Activated T-helper 2 cell treated with anti-CD3 and anti-CD28 coated beads, Interferon-gamma antibody, Interleukin-2, Interleukin-4, amounts not matched to agents 10 μg/mL and 5 μg/mL and 100 μg/mL, durations not matched to agents 14 hours and 24 hours and 36 hours (primary cell): ENCODE measurements at regions not wholly inside any gene's neighbourhood (a gene's known extent, or its start where the extent isn't known, plus 50 kb on each side); places are given as distances from the start of the nearest gene placed in this dataset.

ENCODE experiments used
- DNase-seq: peaks from one replicate; pipeline ENCODE4 v3.0.0; 2021; ENCODE audit warnings: low spot score
- H3K27ac Mint-ChIP-seq: one replicate; pipeline ENCODE4 v1.8.0; 2021; ENCODE audit warnings: mixed read lengths
- H3K27me3 Mint-ChIP-seq: one replicate; pipeline ENCODE4 v1.8.0; 2021; ENCODE audit warnings: low read depth, mixed read lengths
- H3K36me3 Mint-ChIP-seq: one replicate; pipeline ENCODE4 v1.8.0; 2021; ENCODE audit warnings: low read depth, mixed read lengths
- H3K4me1 Mint-ChIP-seq: one replicate; pipeline ENCODE4 v1.8.0; 2021; ENCODE audit warnings: low read depth, mixed read lengths
- H3K4me3 Mint-ChIP-seq: one replicate; pipeline ENCODE4 v1.8.0; 2021; ENCODE audit warnings: low read depth, mild to moderate bottlenecking, moderate library complexity, mixed read lengths
- H3K9me3 Mint-ChIP-seq: one replicate; pipeline ENCODE4 v1.8.0; 2021; ENCODE audit warnings: mixed read lengths
- intact Hi-C: fragments of 100-400 bp; cut with micrococcal nuclease; formaldehyde crosslinking; loops from one replicate; pipeline ENCODE4 v1.15.1; 2023

- H3K27ac Mint-ChIP-seq: no peak overlapping the region
- no peaks in the 10 kb centered on the region for H3K9me3 Mint-ChIP-seq
- H3K4me1 Mint-ChIP-seq: peaks cover 7% of the 10 kb centered on the region
- H3K27me3 Mint-ChIP-seq: no peaks in the 10 kb centered on the region
- no peaks in the 10 kb centered on the region for H3K36me3 Mint-ChIP-seq
- intact Hi-C loops: no loop called here
- H3K4me3 Mint-ChIP-seq: no peak overlapping the region
- no peak for DNase-seq
Observed at GRCh38 chr3:13146643-13147143, 73.5 kb upstream of the IQSEC1 start.

DNA sequence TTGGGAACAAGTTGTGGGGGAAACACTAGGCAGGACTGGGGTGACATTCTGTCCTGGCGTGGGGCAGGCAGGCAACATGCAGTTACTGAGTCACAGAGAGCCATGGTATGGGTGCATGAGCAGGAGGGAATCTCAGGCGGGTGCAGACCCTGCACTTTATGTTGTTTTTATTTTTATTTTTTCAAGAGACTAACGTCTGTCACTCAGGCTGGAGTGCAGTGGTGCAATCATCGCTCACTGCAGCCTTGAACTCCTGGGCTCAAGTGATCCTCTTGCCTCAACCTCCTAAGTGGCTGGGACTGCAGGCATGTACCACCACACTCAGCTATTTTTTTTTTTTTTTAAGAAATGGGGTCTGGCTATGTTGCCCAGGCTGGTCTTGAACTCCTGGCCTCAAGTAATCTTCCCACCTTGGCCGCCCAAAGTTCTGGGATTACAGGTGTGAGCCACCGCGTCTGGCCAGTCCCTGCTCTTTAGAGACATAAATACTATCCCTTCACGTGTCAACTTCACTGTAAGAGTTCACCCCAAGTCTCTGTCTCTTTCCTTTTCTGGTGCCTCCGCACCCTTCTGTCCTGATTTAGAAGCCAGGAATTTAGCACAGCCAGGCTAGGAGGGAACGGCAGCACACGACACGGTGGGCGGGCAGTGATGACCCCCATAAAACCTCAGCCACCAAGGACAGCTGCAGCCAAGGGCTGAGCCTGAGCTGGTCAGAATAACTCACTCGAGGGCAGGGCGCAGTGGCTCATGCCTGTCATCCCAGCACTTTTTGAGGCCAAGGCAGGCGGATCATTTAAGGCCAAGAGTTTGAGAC lies 72.8 kb upstream of the IQSEC1 start:
- H3K9me3 Mint-ChIP-seq: no peaks in the 10 kb centered on the region
- H3K27me3 Mint-ChIP-seq: no peaks in the 10 kb centered on the region
- intact Hi-C loops: no loop called here
- no peak overlapping the region for H3K4me3 Mint-ChIP-seq
- H3K36me3 Mint-ChIP-seq: no peaks in the 10 kb centered on the region
- peaks cover 7% of the 10 kb centered on the region for H3K4me1 Mint-ChIP-seq
- H3K27ac Mint-ChIP-seq: no peak overlapping the region
- DNase-seq: no peak

DNA sequence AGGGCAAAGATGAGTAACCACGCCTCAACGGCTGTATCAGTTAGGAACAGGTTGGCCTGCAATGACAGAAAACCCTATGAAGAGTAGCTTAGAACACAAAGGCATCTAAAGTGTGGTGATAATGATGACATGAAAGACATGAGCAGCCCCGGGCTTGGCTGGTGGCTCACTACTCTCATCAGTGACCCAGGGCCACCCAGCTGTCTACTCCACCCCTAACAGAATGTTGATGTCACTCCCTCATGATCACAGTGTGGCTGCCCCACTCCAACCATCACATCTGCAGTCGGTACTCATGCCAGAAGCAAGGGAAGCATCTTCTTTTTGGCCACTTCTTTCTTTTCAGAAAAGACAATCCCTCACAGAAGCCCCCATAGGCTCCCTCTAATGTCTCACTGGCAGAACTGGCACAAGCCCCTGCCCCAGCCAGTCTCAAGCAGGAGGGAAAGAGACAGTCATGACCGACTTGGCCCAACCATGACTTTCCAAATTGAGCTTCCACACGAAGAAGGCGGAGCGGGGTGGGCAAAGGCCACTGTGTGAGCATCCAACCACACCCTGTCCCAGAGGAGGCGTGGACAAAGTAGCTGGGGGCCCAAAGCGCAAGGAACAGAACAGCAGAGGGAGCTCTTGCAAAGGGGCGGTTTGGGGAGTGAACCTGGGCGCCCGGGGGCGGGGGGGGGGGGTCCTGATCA lies 72.0 kb upstream of the IQSEC1 start:
- DNase-seq: no peak
- H3K4me1 Mint-ChIP-seq: peaks cover 7% of the 10 kb centered on the region

GRCh38 chr3:13144163-13145023 lies 71.2 kb upstream of the IQSEC1 start:
- no peak overlapping the region for H3K27ac Mint-ChIP-seq
- no peak overlapping the region for H3K4me3 Mint-ChIP-seq
- H3K4me1 Mint-ChIP-seq: no peaks in the 10 kb centered on the region
- intact Hi-C loops: no loop called here
- H3K27me3 Mint-ChIP-seq: no peaks in the 10 kb centered on the region
- no peaks in the 10 kb centered on the region for H3K9me3 Mint-ChIP-seq
- DNase-seq: no peak
- no peaks in the 10 kb centered on the region for H3K36me3 Mint-ChIP-seq

More for the DNA sequence above, 72.0 kb upstream of the IQSEC1 start:
- intact Hi-C loops: no loop called here
- H3K4me3 Mint-ChIP-seq: no peak overlapping the region
- H3K27ac Mint-ChIP-seq: no peak overlapping the region
- H3K9me3 Mint-ChIP-seq: no peaks in the 10 kb centered on the region
- no peaks in the 10 kb centered on the region for H3K27me3 Mint-ChIP-seq
- H3K36me3 Mint-ChIP-seq: no peaks in the 10 kb centered on the region

DNA sequence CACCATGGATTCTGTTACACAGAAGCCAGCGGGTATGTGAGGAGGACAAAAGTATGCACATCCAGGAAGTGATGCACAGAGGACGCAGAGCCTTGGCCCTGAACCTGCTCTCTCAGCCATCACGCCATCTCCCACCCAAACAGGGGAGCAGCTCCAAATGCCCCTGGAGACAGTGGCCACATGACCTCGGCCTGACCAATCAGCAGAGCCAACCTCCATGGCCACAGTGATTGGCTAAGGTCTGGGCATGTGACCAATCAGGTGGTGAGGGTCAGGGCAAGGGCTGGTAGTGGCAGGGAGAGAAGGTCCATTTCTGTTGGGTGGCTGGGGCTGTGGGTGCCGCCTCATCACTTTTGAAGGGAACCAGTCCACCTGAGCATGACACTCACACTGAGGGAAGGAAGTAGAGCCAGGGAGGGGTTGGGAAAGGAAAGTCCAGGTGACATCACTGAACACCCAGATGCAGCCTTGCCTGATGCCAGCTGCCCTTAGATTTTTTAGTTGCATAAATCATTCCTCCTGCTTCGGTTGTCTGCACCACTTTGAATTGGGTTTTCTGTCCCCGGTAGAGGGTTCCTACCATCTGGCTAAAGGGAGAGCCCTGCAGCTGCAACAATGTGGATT lies 70.3 kb upstream of the IQSEC1 start:
- Mint-ChIP-seq H3K27me3 (no peaks in the 10 kb centered on the region), H3K36me3 (no peaks in the 10 kb centered on the region), H3K27ac (no peak overlapping the region), H3K4me3 (no peak overlapping the region), H3K9me3 (no peaks in the 10 kb centered on the region), H3K4me1 (no peaks in the 10 kb centered on the region)
- no peak for DNase-seq
- intact Hi-C loops: no loop called here

DNA sequence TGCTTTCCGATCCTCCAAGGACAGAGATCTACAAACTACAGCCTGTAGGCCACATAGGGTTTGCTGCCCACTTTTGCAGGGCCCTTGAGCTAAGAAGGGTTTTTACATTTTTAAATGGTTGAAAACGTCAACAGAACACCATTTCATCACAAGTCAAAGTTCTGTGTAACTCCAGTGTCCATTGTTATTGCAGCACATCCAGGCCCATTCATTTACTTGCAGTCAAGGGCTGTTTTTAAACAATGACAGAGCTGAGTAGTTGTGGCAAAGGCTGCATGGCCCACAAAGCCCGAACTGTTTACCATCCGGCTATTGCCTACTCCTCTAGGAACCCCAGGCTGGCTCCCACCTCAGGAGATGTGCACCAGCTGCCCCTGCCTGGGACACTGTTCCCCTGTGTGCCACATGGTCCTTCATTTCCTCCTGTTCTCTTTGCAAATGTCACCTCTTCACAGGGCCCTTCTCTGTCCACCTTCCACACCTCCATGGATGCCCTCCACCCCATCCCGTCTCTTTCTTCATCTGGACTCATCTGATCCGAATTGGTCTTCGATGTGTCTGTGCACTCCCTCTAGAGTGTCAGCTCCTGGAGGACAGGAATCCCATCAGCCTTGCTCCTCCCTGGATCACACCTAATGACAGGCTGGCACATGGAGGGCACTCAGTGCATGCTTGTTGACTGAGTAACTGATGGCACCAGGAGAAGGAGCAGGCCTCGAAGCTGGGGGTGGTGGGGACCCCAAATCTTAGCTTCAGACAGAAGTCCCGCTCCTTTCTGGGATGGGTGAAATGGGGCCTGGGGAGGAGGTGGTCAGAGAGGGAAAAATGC lies 69.5 kb upstream of the IQSEC1 start:
- Mint-ChIP-seq H3K9me3 (no peaks in the 10 kb centered on the region), H3K36me3 (no peaks in the 10 kb centered on the region), H3K27ac (no peak overlapping the region), H3K4me1 (no peaks in the 10 kb centered on the region), H3K4me3 (no peak overlapping the region), H3K27me3 (no peaks in the 10 kb centered on the region)
- no peak for DNase-seq
- intact Hi-C loops: no loop called here

- H3K27ac Mint-ChIP-seq: no peak overlapping the region
- H3K36me3 Mint-ChIP-seq: no peaks in the 10 kb centered on the region
- intact Hi-C loops: no loop called here
- H3K9me3 Mint-ChIP-seq: no peaks in the 10 kb centered on the region
- no peaks in the 10 kb centered on the region for H3K27me3 Mint-ChIP-seq
- H3K4me1 Mint-ChIP-seq: no peaks in the 10 kb centered on the region
- no peak overlapping the region for H3K4me3 Mint-ChIP-seq
- DNase-seq: no peak
Observed at GRCh38 chr3:13141991-13142412, 68.8 kb upstream of the IQSEC1 start.

- Mint-ChIP-seq H3K4me1 (no peaks in the 10 kb centered on the region), H3K9me3 (no peaks in the 10 kb centered on the region), H3K4me3 (no peak overlapping the region), H3K27me3 (no peaks in the 10 kb centered on the region), H3K27ac (no peak overlapping the region), H3K36me3 (no peaks in the 10 kb centered on the region)
- intact Hi-C loops: no loop called here
- DNase-seq: no peak
Observed at GRCh38 chr3:13141183-13141582, 68.0 kb upstream of the IQSEC1 start.

DNA sequence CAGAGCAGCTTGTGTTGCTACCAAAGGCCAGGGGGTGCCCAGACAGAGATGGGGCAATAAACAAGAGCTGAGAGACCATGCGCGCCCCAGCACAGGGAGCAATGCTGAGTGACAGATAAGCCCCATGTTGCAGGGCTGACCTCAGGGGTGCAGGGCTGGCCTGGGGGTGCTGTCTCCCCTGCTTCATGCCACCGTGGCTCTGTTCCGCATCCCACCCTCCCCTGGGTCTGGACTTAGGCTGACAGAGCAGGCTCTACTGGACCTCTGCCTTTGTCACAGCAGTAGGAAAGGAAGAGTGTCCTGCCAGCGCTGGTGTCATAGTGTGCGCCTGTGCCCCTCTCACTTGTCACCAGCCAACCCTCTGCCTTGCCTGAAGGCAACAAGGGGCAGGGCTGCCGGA lies 67.4 kb upstream of the IQSEC1 start:
- no peaks in the 10 kb centered on the region for H3K4me1 Mint-ChIP-seq
- H3K27me3 Mint-ChIP-seq: no peaks in the 10 kb centered on the region
- H3K36me3 Mint-ChIP-seq: no peaks in the 10 kb centered on the region
- DNase-seq: no peak
- H3K27ac Mint-ChIP-seq: no peak overlapping the region
- no peak overlapping the region for H3K4me3 Mint-ChIP-seq
- no peaks in the 10 kb centered on the region for H3K9me3 Mint-ChIP-seq
- intact Hi-C loops: no loop called here

- no peaks in the 10 kb centered on the region for H3K27me3 Mint-ChIP-seq
- H3K36me3 Mint-ChIP-seq: no peaks in the 10 kb centered on the region
- intact Hi-C loops: no loop called here
- no peak overlapping the region for H3K4me3 Mint-ChIP-seq
- no peaks in the 10 kb centered on the region for H3K9me3 Mint-ChIP-seq
- DNase-seq: no peak
- no peak overlapping the region for H3K27ac Mint-ChIP-seq
- H3K4me1 Mint-ChIP-seq: no peaks in the 10 kb centered on the region
Observed at GRCh38 chr3:13139471-13140065, 66.3 kb upstream of the IQSEC1 start.

DNA sequence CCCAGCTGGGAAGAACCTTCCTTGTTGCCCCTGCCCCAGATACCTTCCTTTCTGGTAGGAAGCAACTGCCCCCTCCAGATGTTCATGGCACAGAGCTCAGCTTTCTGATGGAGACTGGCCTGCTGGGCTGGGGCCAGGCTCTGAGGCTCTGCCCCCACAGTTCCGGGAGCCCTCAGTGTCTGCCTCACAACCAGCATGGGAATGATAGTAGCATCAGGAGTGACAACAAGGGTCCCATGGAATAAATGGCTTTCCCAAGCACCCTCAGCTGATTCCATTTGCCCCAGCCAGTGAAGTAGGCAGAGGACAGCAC lies 65.6 kb upstream of the IQSEC1 start:
- Mint-ChIP-seq H3K9me3 (no peaks in the 10 kb centered on the region), H3K4me3 (no peak overlapping the region)
- DNase-seq: no peak

More for the DNA sequence above, 65.6 kb upstream of the IQSEC1 start:
- intact Hi-C loops: no loop called here
- Mint-ChIP-seq H3K4me1 (no peaks in the 10 kb centered on the region), H3K27me3 (no peaks in the 10 kb centered on the region), H3K36me3 (no peaks in the 10 kb centered on the region), H3K27ac (no peak overlapping the region)
